H9 (cell line): ENCODE measurements at regions not wholly inside any gene's neighbourhood (a gene's known extent, or its start where the extent isn't known, plus 50 kb on each side); places are given as distances from the start of the nearest gene placed in this dataset.

Source experiments
- DNase-seq: peaks from one replicate; pipeline ENCODE4 v3.0.0-alpha.2; 2017
- H2AFZ ChIP-seq: one replicate; pipeline ENCODE4 v1.6.1; 2013; ENCODE audit warnings: mild to moderate bottlenecking, low read length, control low read depth, moderate library complexity
- H2AK5ac ChIP-seq: 2 replicates; pipeline ENCODE4 v1.6.1; 2013; ENCODE audit warnings: low read length, control low read depth, mixed read lengths; ENCODE audit not compliant: insufficient read length
- H2BK120ac ChIP-seq: one replicate; pipeline ENCODE4 v1.6.1; 2013; ENCODE audit warnings: low read depth, mild to moderate bottlenecking, low read length, control low read depth, inconsistent platforms; ENCODE audit not compliant: poor library complexity, severe bottlenecking
- H2BK12ac ChIP-seq: 2 replicates; pipeline ENCODE4 v1.6.1; 2013; ENCODE audit warnings: low read length, control low read depth, mixed read lengths, low read depth; ENCODE audit not compliant: insufficient read length
- H2BK15ac ChIP-seq: 2 replicates; pipeline ENCODE4 v1.6.1; 2013; ENCODE audit warnings: low read depth, low read length, control low read depth
- H2BK20ac ChIP-seq: one replicate; pipeline ENCODE4 v1.6.1; 2013; ENCODE audit warnings: low read depth, mild to moderate bottlenecking, low read length, control low read depth, inconsistent platforms; ENCODE audit not compliant: poor library complexity, severe bottlenecking
- H2BK5ac ChIP-seq: 2 replicates; pipeline ENCODE4 v1.6.1; 2013; ENCODE audit warnings: low read length, control low read depth, mixed read lengths; ENCODE audit not compliant: insufficient read length
- H3K14ac ChIP-seq: 2 replicates; pipeline ENCODE4 v1.6.1; 2013; ENCODE audit warnings: low read length, control low read depth; ENCODE audit not compliant: insufficient read depth
- H3K18ac ChIP-seq: 2 replicates; pipeline ENCODE4 v1.6.1; 2013; ENCODE audit warnings: low read depth, mild to moderate bottlenecking, mixed read lengths, low read length, control low read depth; ENCODE audit not compliant: insufficient read length
- H3K23ac ChIP-seq: 2 replicates; pipeline ENCODE4 v1.6.1; 2013; ENCODE audit warnings: low read length, control low read depth, mixed read lengths, low read depth; ENCODE audit not compliant: insufficient read length
- H3K23me2 ChIP-seq: 2 replicates; pipeline ENCODE4 v1.6.1; 2013; ENCODE audit warnings: low read depth, mild to moderate bottlenecking, mixed read lengths, low read length, control low read depth; ENCODE audit not compliant: insufficient read length, poor library complexity, severe bottlenecking
- H3K27ac ChIP-seq: 2 replicates; pipeline ENCODE4 v1.5.1; 2013; ENCODE audit warnings: low read length, control low read depth, mixed read lengths, low read depth; ENCODE audit not compliant: insufficient read length
- H3K27me3 ChIP-seq: 2 replicates; pipeline ENCODE4 v1.6.1; 2013; ENCODE audit warnings: low read length, control low read depth, inconsistent platforms; ENCODE audit not compliant: insufficient read depth
- H3K4ac ChIP-seq: 2 replicates; pipeline ENCODE4 v1.6.1; 2013; ENCODE audit warnings: low read depth, mild to moderate bottlenecking, control low read depth, inconsistent platforms, low read length, moderate library complexity
- H3K4me1 ChIP-seq: 2 replicates; pipeline ENCODE4 v1.6.1; 2013; ENCODE audit warnings: low read length, control low read depth, inconsistent platforms; ENCODE audit not compliant: insufficient read depth
- H3K4me2 ChIP-seq: 2 replicates; pipeline ENCODE4 v1.6.1; 2013; ENCODE audit warnings: low read length, control low read depth, mixed read lengths; ENCODE audit not compliant: insufficient read length, insufficient read depth
- H3K56ac ChIP-seq: 2 replicates; pipeline ENCODE4 v1.6.1; 2013; ENCODE audit warnings: low read depth, mild to moderate bottlenecking, mixed read lengths, low read length, control low read depth; ENCODE audit not compliant: insufficient read length
- H3K79me1 ChIP-seq: 2 replicates; pipeline ENCODE4 v1.6.1; 2013; ENCODE audit warnings: low read depth, mild to moderate bottlenecking, moderate library complexity, low read length, control low read depth, inconsistent platforms; ENCODE audit not compliant: insufficient read depth, poor library complexity, severe bottlenecking
- H3K79me2 ChIP-seq: 2 replicates; pipeline ENCODE4 v1.6.1; 2013; ENCODE audit warnings: low read length, control low read depth, inconsistent platforms; ENCODE audit not compliant: insufficient read depth
- H3K9ac ChIP-seq: 2 replicates; pipeline ENCODE4 v1.6.1; 2013; ENCODE audit warnings: low read length, control low read depth, mixed read lengths; ENCODE audit not compliant: insufficient read length; ENCODE audit errors: extremely low read depth
- H3K9me3 ChIP-seq: one replicate; pipeline ENCODE4 v1.6.1; 2013; ENCODE audit warnings: low read depth, low read length, inconsistent platforms; ENCODE audit not compliant: control insufficient read depth
- H3T11ph ChIP-seq: one replicate; pipeline ENCODE4 v1.6.1; 2013; ENCODE audit warnings: mild to moderate bottlenecking, low read length, control low read depth, inconsistent platforms
- H4K20me1 ChIP-seq: one replicate; pipeline ENCODE4 v1.6.1; 2013; ENCODE audit not compliant: control insufficient read depth, insufficient read length, insufficient read depth
- H4K5ac ChIP-seq: 2 replicates; pipeline ENCODE4 v1.6.1; 2013; ENCODE audit warnings: low read depth, mild to moderate bottlenecking, mixed read lengths, low read length, control low read depth; ENCODE audit not compliant: insufficient read length
- H4K8ac ChIP-seq: replicated peaks from 2 replicates; pipeline ENCODE4 v1.6.1; 2013; ENCODE audit warnings: low read length, control low read depth, mixed read lengths, low read depth; ENCODE audit not compliant: insufficient read length
- H4K91ac ChIP-seq: 2 replicates; pipeline ENCODE4 v1.6.1; 2013; ENCODE audit warnings: low read depth, mild to moderate bottlenecking, moderate library complexity, mixed read lengths, low read length, control low read depth; ENCODE audit not compliant: insufficient read length
- H3K27ac Mint-ChIP-seq, 3 experiments: 2 replicates in 2 of 3; 3 replicates in 1 of 3; pipeline ENCODE4 v1.8.0; 2020 to 2021; ENCODE audit warnings: mixed read lengths in 3 of 3, mild to moderate bottlenecking in 1 of 3, moderate library complexity in 1 of 3
- H3K27me3 Mint-ChIP-seq: 2 replicates; pipeline ENCODE4 v1.8.0; 2021; ENCODE audit warnings: low read depth, mild to moderate bottlenecking, moderate library complexity, mixed read lengths
- H3K36me3 Mint-ChIP-seq, 3 experiments: 2 replicates in 2 of 3; 3 replicates in 1 of 3; pipeline ENCODE4 v1.8.0; 2020 to 2021; ENCODE audit warnings: low read depth in 3 of 3, mixed read lengths in 3 of 3; ENCODE audit not compliant: insufficient read depth in 1 of 3
- H3K4me1 Mint-ChIP-seq, 2 experiments: 2 replicates each; pipeline ENCODE4 v1.8.0; 2020; ENCODE audit warnings: mixed read lengths in 2 of 2
- H3K4me3 Mint-ChIP-seq, 2 experiments: 2 replicates in 1 of 2; 3 replicates in 1 of 2; pipeline ENCODE4 v1.8.0; 2020 to 2021; ENCODE audit warnings: mild to moderate bottlenecking in 2 of 2, mixed read lengths in 2 of 2, moderate library complexity in 1 of 2
- H3K9me3 Mint-ChIP-seq, 2 experiments: 2 replicates in 1 of 2; 3 replicates in 1 of 2; pipeline ENCODE4 v1.8.0; 2020; ENCODE audit warnings: mild to moderate bottlenecking in 2 of 2, mixed read lengths in 2 of 2, moderate library complexity in 1 of 2
- WGBS: extraction: QIAGEN DNeasy Blood & Tissue Kit; methylation state at CpG from one replicate; pipeline ENCODE4 v1.1.7; 2013; ENCODE audit warnings: missing lambda C conversion rate, low lambda C conversion rate, mixed read lengths; ENCODE audit not compliant: insufficient read length; ENCODE audit errors: extremely low coverage; 5-methylcytosine and 5-hydroxymethylcytosine counted together
- TF ChIP-seq, protein P1 (sequence below): fragments of 200-600 bp; sonication (generic); conservative IDR thresholded peaks from 3 replicates; pipeline ENCODE4 v1.8.0; 2021; ENCODE audit warnings: antibody characterized with exemption, mild to moderate bottlenecking

DNA sequence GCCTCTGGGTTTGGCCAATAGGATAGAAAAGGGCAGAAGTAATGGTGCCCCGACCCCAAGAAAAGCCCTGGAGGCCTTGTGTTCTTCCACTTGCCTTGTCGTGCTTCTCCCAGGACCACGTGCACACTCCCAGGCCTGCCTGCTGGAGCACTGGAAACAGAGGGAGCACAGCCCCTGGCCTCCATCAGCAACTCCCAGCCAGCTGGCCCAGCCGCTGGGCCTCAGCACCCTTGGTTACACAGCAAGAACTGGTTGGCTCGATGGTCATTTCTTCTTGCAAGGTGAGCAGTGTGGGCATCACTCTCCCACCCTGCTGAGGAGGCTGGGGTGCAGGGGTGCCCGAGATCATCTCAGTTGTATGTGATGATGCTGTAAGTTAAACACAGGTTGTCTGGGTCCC, 69.2 kb upstream of the CST7 start:
- no peaks in the 10 kb centered on the region for H3K79me2 ChIP-seq

More for the DNA sequence above, 69.2 kb upstream of the CST7 start:
- DNase-seq = no peak
- no peak overlapping the region for H2BK5ac ChIP-seq
- H3K4me3 Mint-ChIP-seq = no peak overlapping the region
- H2BK15ac ChIP-seq = no peak overlapping the region
- no peak overlapping the region for H3T11ph ChIP-seq
- H3K36me3 Mint-ChIP-seq = peaks cover 0 to 11% (median 6%) of the 10 kb centered on the region in 3 experiments; a peak in 3 of 7 replicates
- no peaks in the 10 kb centered on the region for H4K20me1 ChIP-seq
- H3K56ac ChIP-seq = no peak overlapping the region
- H3K4ac ChIP-seq = no peak overlapping the region
- no peak overlapping the region for H2AFZ ChIP-seq
- no peaks in the 10 kb centered on the region for H3K4me1 ChIP-seq
- no peaks in the 10 kb centered on the region for H3K23me2 ChIP-seq
- no peaks in the 10 kb centered on the region for H3K79me1 ChIP-seq
- H3K14ac ChIP-seq = no peak overlapping the region
- no peaks in the 10 kb centered on the region for H3K9me3 ChIP-seq
- H2BK120ac ChIP-seq = no peak overlapping the region
- H4K5ac ChIP-seq = no peak overlapping the region
- no peak overlapping the region for H4K8ac ChIP-seq
- peaks cover 10 to 15% of the 10 kb centered on the region in 2 experiments; a peak in 4 of 5 replicates for H3K9me3 Mint-ChIP-seq
- no peak overlapping the region for H2BK20ac ChIP-seq
- H3K27ac Mint-ChIP-seq = no peak overlapping the region
- H3K27ac ChIP-seq = no peak overlapping the region
- no peak overlapping the region for H2AK5ac ChIP-seq
- no peak overlapping the region for H3K23ac ChIP-seq
- TF ChIP-seq, protein P1, sequence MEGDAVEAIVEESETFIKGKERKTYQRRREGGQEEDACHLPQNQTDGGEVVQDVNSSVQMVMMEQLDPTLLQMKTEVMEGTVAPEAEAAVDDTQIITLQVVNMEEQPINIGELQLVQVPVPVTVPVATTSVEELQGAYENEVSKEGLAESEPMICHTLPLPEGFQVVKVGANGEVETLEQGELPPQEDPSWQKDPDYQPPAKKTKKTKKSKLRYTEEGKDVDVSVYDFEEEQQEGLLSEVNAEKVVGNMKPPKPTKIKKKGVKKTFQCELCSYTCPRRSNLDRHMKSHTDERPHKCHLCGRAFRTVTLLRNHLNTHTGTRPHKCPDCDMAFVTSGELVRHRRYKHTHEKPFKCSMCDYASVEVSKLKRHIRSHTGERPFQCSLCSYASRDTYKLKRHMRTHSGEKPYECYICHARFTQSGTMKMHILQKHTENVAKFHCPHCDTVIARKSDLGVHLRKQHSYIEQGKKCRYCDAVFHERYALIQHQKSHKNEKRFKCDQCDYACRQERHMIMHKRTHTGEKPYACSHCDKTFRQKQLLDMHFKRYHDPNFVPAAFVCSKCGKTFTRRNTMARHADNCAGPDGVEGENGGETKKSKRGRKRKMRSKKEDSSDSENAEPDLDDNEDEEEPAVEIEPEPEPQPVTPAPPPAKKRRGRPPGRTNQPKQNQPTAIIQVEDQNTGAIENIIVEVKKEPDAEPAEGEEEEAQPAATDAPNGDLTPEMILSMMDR = no peak
- H3K27me3 ChIP-seq = no peaks in the 10 kb centered on the region
- no peak overlapping the region for H3K9ac ChIP-seq
- H3K27me3 Mint-ChIP-seq = no peaks in the 10 kb centered on the region
- no CpG with 5 or more reads among the region's 6 CpGs for WGBS
- H3K4me2 ChIP-seq = no peak overlapping the region
- no peak overlapping the region for H3K18ac ChIP-seq
- H2BK12ac ChIP-seq = no peak overlapping the region
- peaks cover 0 to under 1% of the 10 kb centered on the region in 2 experiments; a peak in 1 of 4 replicates for H3K4me1 Mint-ChIP-seq
- H4K91ac ChIP-seq = no peak overlapping the region
